KOPT-K1 (cell line): ENCODE measurements at regions not wholly inside any gene's neighbourhood (a gene's known extent, or its start where the extent isn't known, plus 50 kb on each side); places are given as distances from the start of the nearest gene placed in this dataset.

Experiments
- H3K27ac ChIP-seq: fragments of 200-600 bp; sonication (generic); 2 replicates; pipeline ENCODE4 v1.5.1; 2016; ENCODE audit warnings: antibody characterized with exemption, mild to moderate bottlenecking, low read depth, low read length; ENCODE audit not compliant: poor library complexity, severe bottlenecking
- H3K36me3 ChIP-seq: fragments of 200-600 bp; sonication (generic); 2 replicates; pipeline ENCODE4 v1.5.1; 2017; ENCODE audit warnings: antibody characterized with exemption, mild to moderate bottlenecking, low read length, moderate library complexity; ENCODE audit not compliant: insufficient read depth
- H3K9me3 ChIP-seq: fragments of 200-600 bp; sonication (generic); 2 replicates; pipeline ENCODE4 v1.5.1; 2017; ENCODE audit warnings: antibody characterized with exemption, low read length, mild to moderate bottlenecking; ENCODE audit not compliant: insufficient read depth, poor library complexity, severe bottlenecking

GRCh38 chrX:42515939-42516338, 262.0 kb downstream of the PPP1R2C start:
- H3K9me3 ChIP-seq = no peaks in the 10 kb centered on the region
- H3K36me3 ChIP-seq = no peaks in the 10 kb centered on the region
- no peak overlapping the region for H3K27ac ChIP-seq

- Histone ChIP-seq H3K27ac (no peak overlapping the region), H3K9me3 (no peaks in the 10 kb centered on the region), H3K36me3 (no peaks in the 10 kb centered on the region)
Observed at GRCh38 chrX:42505016-42505415, 272.9 kb downstream of the PPP1R2C start.

- H3K27ac ChIP-seq = no peak overlapping the region
- H3K36me3 ChIP-seq = no peaks in the 10 kb centered on the region
- H3K9me3 ChIP-seq = no peaks in the 10 kb centered on the region
Observed at GRCh38 chrX:42499620-42500019, 278.3 kb downstream of the PPP1R2C start.

GRCh38 chrX:42497356-42497755, 280.6 kb downstream of the PPP1R2C start:
- Histone ChIP-seq H3K27ac (no peak overlapping the region), H3K36me3 (no peaks in the 10 kb centered on the region), H3K9me3 (no peaks in the 10 kb centered on the region)

GRCh38 chrX:42496239-42496638, 281.7 kb downstream of the PPP1R2C start:
- Histone ChIP-seq H3K36me3 (no peaks in the 10 kb centered on the region), H3K9me3 (no peaks in the 10 kb centered on the region), H3K27ac (no peak overlapping the region)

GRCh38 chrX:42495139-42495538, 282.8 kb downstream of the PPP1R2C start:
- H3K9me3 ChIP-seq = no peaks in the 10 kb centered on the region
- H3K27ac ChIP-seq = no peak overlapping the region
- H3K36me3 ChIP-seq = no peaks in the 10 kb centered on the region

GRCh38 chrX:42491137-42491907, 286.6 kb downstream of the PPP1R2C start:
- Histone ChIP-seq H3K36me3 (no peaks in the 10 kb centered on the region), H3K27ac (no peak overlapping the region), H3K9me3 (no peaks in the 10 kb centered on the region)

- Histone ChIP-seq H3K36me3 (no peaks in the 10 kb centered on the region), H3K9me3 (no peaks in the 10 kb centered on the region), H3K27ac (no peak overlapping the region)
Observed at GRCh38 chrX:42490111-42490510, 287.9 kb downstream of the PPP1R2C start.

GRCh38 chrX:42485601-42486000, 292.4 kb downstream of the PPP1R2C start:
- Histone ChIP-seq H3K36me3 (no peaks in the 10 kb centered on the region), H3K9me3 (no peaks in the 10 kb centered on the region)

GRCh38 chrX:42484233-42484632, 293.7 kb downstream of the PPP1R2C start:
- H3K36me3 ChIP-seq = no peaks in the 10 kb centered on the region
- no peaks in the 10 kb centered on the region for H3K9me3 ChIP-seq
- H3K27ac ChIP-seq = no peak overlapping the region

More at GRCh38 chrX:42485601-42486000, 292.4 kb downstream of the PPP1R2C start:
- no peak overlapping the region for H3K27ac ChIP-seq

- no peaks in the 10 kb centered on the region for H3K36me3 ChIP-seq
- H3K27ac ChIP-seq = no peak overlapping the region
- no peaks in the 10 kb centered on the region for H3K9me3 ChIP-seq
Observed at GRCh38 chrX:42477396-42477795, 300.6 kb downstream of the PPP1R2C start.

GRCh38 chrX:42472727-42473126, 305.2 kb downstream of the PPP1R2C start:
- H3K27ac ChIP-seq = no peak overlapping the region

GRCh38 chrX:42466332-42467046, 311.5 kb downstream of the PPP1R2C start:
- H3K36me3 ChIP-seq = no peaks in the 10 kb centered on the region
- no peaks in the 10 kb centered on the region for H3K9me3 ChIP-seq
- no peak overlapping the region for H3K27ac ChIP-seq

More at GRCh38 chrX:42472727-42473126, 305.2 kb downstream of the PPP1R2C start:
- H3K36me3 ChIP-seq = no peaks in the 10 kb centered on the region
- no peaks in the 10 kb centered on the region for H3K9me3 ChIP-seq

- H3K9me3 ChIP-seq = no peaks in the 10 kb centered on the region
- no peak overlapping the region for H3K27ac ChIP-seq
- no peaks in the 10 kb centered on the region for H3K36me3 ChIP-seq
Observed at GRCh38 chrX:42465821-42466220, 312.1 kb downstream of the PPP1R2C start.

GRCh38 chrX:42463706-42464490, 314.1 kb downstream of the PPP1R2C start:
- Histone ChIP-seq H3K36me3 (no peaks in the 10 kb centered on the region), H3K9me3 (no peaks in the 10 kb centered on the region), H3K27ac (no peak overlapping the region)
